GM10266 (cell line): ENCODE measurements at regions not wholly inside any gene's neighbourhood (a gene's known extent, or its start where the extent isn't known, plus 50 kb on each side); places are given as distances from the start of the nearest gene placed in this dataset.
"Not testable (repeated sequence)": the region's sequence is repeated elsewhere in the genome, so short reads cannot be mapped to it uniquely, and the experiment has no call there.

Source experiments
- DNase-seq: peaks from one replicate; pipeline ENCODE4 v3.0.0; 2012; ENCODE audit errors: extremely low spot score
- TF ChIP-seq, protein P1 (sequence below): IDR thresholded peaks from 2 replicates; pipeline ENCODE4 v1.5.1; 2012; ENCODE audit warnings: mild to moderate bottlenecking, low read depth; ENCODE audit not compliant: control insufficient read depth, insufficient read depth; ENCODE audit errors: missing control alignments

GRCh38 chr18:29361843-29362242, 1184.9 kb upstream of the CDH2 start:
- no peak for DNase-seq
- TF ChIP-seq, protein P1, sequence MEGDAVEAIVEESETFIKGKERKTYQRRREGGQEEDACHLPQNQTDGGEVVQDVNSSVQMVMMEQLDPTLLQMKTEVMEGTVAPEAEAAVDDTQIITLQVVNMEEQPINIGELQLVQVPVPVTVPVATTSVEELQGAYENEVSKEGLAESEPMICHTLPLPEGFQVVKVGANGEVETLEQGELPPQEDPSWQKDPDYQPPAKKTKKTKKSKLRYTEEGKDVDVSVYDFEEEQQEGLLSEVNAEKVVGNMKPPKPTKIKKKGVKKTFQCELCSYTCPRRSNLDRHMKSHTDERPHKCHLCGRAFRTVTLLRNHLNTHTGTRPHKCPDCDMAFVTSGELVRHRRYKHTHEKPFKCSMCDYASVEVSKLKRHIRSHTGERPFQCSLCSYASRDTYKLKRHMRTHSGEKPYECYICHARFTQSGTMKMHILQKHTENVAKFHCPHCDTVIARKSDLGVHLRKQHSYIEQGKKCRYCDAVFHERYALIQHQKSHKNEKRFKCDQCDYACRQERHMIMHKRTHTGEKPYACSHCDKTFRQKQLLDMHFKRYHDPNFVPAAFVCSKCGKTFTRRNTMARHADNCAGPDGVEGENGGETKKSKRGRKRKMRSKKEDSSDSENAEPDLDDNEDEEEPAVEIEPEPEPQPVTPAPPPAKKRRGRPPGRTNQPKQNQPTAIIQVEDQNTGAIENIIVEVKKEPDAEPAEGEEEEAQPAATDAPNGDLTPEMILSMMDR: no peak

DNA sequence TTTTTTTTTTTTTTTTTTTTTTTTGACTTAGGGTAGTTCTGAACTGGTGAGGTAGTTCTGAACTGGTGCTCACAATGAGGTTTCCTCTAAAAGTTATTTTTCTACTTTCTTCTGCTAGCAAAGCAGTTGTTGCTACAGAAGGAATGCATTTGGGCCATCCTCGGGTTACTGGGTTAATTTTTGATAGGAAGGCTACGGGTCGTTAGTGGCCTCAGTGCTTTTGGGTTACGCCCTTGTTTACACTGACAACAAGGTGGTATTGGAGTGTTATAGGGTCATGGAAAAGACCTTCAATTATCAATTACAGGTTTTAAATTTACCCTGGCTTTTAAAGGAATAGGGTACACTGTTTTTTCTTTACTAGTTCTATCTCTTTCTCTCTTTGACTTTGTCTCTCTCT, 1183.7 kb upstream of the CDH2 start:
- not testable (repeated sequence) for DNase-seq

DNA sequence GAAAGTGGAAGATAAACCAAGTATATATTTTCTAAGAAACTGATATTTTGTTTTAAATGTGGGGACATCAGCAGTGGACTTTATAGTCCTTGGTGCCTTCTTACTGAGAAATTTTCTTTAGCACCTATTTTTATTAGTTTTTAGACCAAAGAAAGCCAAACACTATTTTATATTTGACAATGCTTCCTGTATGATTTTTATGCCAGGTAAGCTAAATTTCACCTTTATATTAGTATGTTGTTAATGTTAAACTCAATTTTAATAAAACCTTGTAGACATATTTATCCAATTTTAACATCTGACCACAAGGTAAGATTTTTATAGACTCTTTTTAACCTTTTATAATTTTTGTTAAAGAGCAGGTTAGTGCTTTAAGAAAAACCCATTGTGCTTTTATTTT, 1182.3 kb upstream of the CDH2 start:
- not testable (repeated sequence) for DNase-seq

GRCh38 chr18:29351171-29351570, 1174.2 kb upstream of the CDH2 start:
- DNase-seq: no peak
- TF ChIP-seq, protein P1: no peak

GRCh38 chr18:29328932-29329331, 1152.0 kb upstream of the CDH2 start:
- no peak for DNase-seq
- TF ChIP-seq, protein P1: no peak

DNA sequence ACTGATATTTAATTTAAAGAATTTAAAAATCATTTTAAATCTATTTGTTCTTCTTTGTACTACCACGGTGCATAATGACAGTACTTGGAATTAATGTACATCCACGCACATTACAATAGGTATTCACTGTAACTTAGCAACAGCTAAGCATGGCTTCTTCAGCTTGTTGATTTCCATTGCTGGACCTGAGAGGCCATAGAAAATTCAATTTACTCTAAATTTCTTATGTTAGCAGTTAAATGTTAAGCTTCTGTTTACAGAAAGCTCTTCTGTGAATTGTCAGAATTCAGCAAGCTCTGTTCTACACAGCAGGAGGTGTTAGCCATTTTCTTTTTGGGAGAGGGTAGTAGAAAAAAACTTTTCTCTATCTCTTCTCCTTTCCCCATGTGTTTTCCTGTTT, 1149.3 kb upstream of the CDH2 start:
- DNase-seq: no peak

GRCh38 chr18:29321561-29321960, 1144.6 kb upstream of the CDH2 start:
- TF ChIP-seq, protein P1: no peak
- no peak for DNase-seq

More for the DNA sequence above, 1149.3 kb upstream of the CDH2 start:
- TF ChIP-seq, protein P1: no peak

- TF ChIP-seq, protein P1: no peak
- DNase-seq: no peak
Observed at GRCh38 chr18:29313312-29313711, 1136.4 kb upstream of the CDH2 start.

DNA sequence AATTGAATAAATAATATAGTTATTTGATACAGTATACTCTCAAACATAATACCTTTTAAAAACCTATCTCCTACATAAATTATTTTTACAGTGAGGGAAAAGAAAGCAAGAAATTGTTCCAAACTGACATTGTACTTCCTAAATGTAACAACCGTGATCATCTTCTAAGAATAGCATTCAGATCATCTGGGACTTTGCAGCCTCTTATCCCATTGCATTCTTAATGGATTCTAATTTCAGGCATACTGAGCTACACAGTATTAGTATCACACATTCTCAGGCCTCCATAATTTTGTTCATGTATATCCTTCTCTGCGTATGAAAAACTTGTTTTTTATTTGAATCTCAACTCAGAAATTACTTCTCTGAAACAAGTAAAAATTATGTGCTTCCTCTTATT, 1134.7 kb upstream of the CDH2 start:
- DNase-seq: no peak

More for the DNA sequence above, 1134.7 kb upstream of the CDH2 start:
- TF ChIP-seq, protein P1: no peak
